HepG2 (cell line): ENCODE measurements at regions not wholly inside any gene's neighbourhood (a gene's known extent, or its start where the extent isn't known, plus 50 kb on each side); places are given as distances from the start of the nearest gene placed in this dataset.

Experiments
- CBFB ChIP-seq: sonication (generic); formaldehyde crosslinking; IDR thresholded peaks from 2 replicates; pipeline ENCODE4 v1.4.0; 2020; ENCODE audit warnings: missing genetic modification reagents
- HNF4G ChIP-seq, 2 experiments: sonication (generic) in 1 of 2; formaldehyde crosslinking in 1 of 2; IDR thresholded peaks; 2 replicates each; pipeline versions ENCODE4 v1.4.0 to v1.6.1; 2011 to 2020; ENCODE audit warnings: borderline replicate concordance in 2 of 2, low read depth in 2 of 2, mild to moderate bottlenecking in 2 of 2, low read length in 1 of 2, missing genetic modification reagents in 1 of 2, moderate library complexity in 1 of 2

DNA sequence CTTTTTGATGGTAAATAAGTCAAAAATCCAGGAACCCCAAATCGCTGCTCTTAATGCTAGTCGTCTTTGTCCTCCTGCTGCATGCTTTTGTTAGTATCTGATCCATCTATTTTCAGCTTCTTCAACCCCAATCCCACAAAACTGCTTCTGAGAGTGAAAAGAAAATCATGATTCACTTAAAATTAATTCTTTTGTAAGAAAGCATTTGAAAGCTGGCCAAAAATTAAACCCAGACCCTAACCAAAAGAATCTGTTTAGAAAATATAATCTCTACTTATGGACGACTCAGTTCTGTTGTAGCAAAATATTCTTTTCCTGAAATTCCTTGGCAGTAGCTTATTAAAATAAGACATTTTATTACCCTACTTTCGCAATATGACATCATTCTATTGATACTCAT lies 443.6 kb upstream of the SYT1 start:
- TF ChIP-seq CBFB (CRISPR knock-in tag) (no peak), HNF4G (IDR thresholded peaks at IDR 0.05; ENCODE audit: borderline replicate concordance, low read depth, low read length) (no peak), HNF4G (CRISPR knock-in tag; IDR thresholded peaks at IDR 0.05; ENCODE audit: borderline replicate concordance, low read depth) (no peak)
